ENCODE measurements at regions not wholly inside any gene's neighbourhood (a gene's known extent, or its start where the extent isn't known, plus 50 kb on each side); places are given as distances from the start of the nearest gene placed in this dataset.

- TF ChIP-seq ZNF609 (CRISPR knock-in tag; IDR thresholded peaks at IDR 0.05; ENCODE audit: borderline replicate concordance) (no peak), SMARCA4 (IDR thresholded peaks at IDR 0.05) (no peak)
Measured at GRCh38 chr4:4753643-4754042, 105.8 kb upstream of the MSX1 start (continued).

- Histone ChIP-seq H3K4me3 (no peak overlapping the region), H3K36me3 (ENCODE audit: control insufficient read depth, insufficient read depth, low read length) (no peaks in the 10 kb centered on the region), H3K4me1 (replicated peaks in 1 of 2; ENCODE audit: control insufficient read depth in 2 of 2, insufficient read depth in 2 of 2, low read length in 2 of 2) (no peaks in the 10 kb centered on the region), H3K9me3 (replicated peaks; ENCODE audit: control insufficient read depth, insufficient read depth, low read depth, low read length) (no peaks in the 10 kb centered on the region), H2AFZ (ENCODE audit: low read depth, low read length) (no peak overlapping the region), H3K79me2 (ENCODE audit: control insufficient read depth, insufficient read depth, low read length) (no peaks in the 10 kb centered on the region), H3K9me1 (ENCODE audit: control insufficient read depth, insufficient read depth, low read length) (no peaks in the 10 kb centered on the region), H3K4me2 (ENCODE audit: insufficient read depth, low read length) (no peak overlapping the region), H3K9ac (ENCODE audit: insufficient read depth in 1 of 2, low read depth in 2 of 2, low read length in 2 of 2) (no peak overlapping the region), H3K27ac (ENCODE audit: extremely low read depth, low read depth, low read length) (no peak overlapping the region), H3K27me3 (ENCODE audit: control insufficient read depth in 2 of 2, insufficient read depth in 2 of 2, low read length in 2 of 2) (peaks cover 24 to 68% of the 10 kb centered on the region in 2 experiments), H4K20me1 (replicated peaks; ENCODE audit: control insufficient read depth, insufficient read depth, low read length) (no peaks in the 10 kb centered on the region; the same call in 1 of the 2 replicates)
- intact Hi-C loops (cut with micrococcal nuclease) (no loop called here), in situ Hi-C loops (cut with MboI) (no loop called here)
- ChIA-PET CTCF (ENCODE audit: low intra/inter-chr PET ratio) (no interaction called here), POLR2A (no interaction called here)
- BruUV-seq (replicated peaks) = no TSS peak
- no peak for DNase-seq (ENCODE audit: extremely low read depth in 1 of 4, low spot score in 3 of 4)
- ATAC-seq = no peak
- WGBS (ENCODE audit: insufficient coverage, low coverage, missing lambda C conversion rate) = 1% methylated on average over 15 of the region's 15 CpGs
- no peak for FAIRE-seq
- TF ChIP-seq ZNF184 (CRISPR knock-in tag; IDR thresholded peaks at IDR 0.05) (no peak), CCAR2 (IDR thresholded peaks at IDR 0.05; ENCODE audit: low read depth, low read length) (no peak), TCF7L2 (IDR thresholded peaks at IDR 0.05; ENCODE audit: low read depth, low read length) (no peak), MAZ (CRISPR knock-in tag; conservative IDR thresholded peaks at IDR 0.05 in 1 of 2, IDR thresholded peaks at IDR 0.05 in 1 of 2) (no peak), ZNF609 (CRISPR knock-in tag; IDR thresholded peaks at IDR 0.05; ENCODE audit: borderline replicate concordance) (no peak), FIP1L1 (IDR thresholded peaks at IDR 0.05; ENCODE audit: low read depth, low read length, poor library complexity, severe bottlenecking) (no peak), TAF1 (IDR thresholded peaks at IDR 0.05; ENCODE audit: control insufficient read depth, extremely low read depth, insufficient read depth, low read length, severe bottlenecking) (no peak), NR1H2 (CRISPR knock-in tag; IDR thresholded peaks at IDR 0.05) (no peak)
Measured at GRCh38 chr4:4752576-4753401, 106.7 kb upstream of the MSX1 start.

Measured in K562 (cell line).